AG04450 (cell line): ENCODE measurements at regions not wholly inside any gene's neighbourhood (a gene's known extent, or its start where the extent isn't known, plus 50 kb on each side); places are given as distances from the start of the nearest gene placed in this dataset.
"Not testable (repeated sequence)": the region's sequence is repeated elsewhere in the genome, so short reads cannot be mapped to it uniquely, and the experiment has no call there.

Experiments used
- CTCF ChIA-PET: fragments of 300-600, 350-600 bp; formaldehyde crosslinking; extraction: SDS; loops from one replicate; lab custom pipeline; 2022; ENCODE audit warnings: antibody characterized with exemption, inconsistent platforms; lab: Charles Lee
- POLR2A ChIA-PET: fragments of 350-600 bp; formaldehyde crosslinking; extraction: SDS; loops from one replicate; lab custom pipeline; 2021; ENCODE audit warnings: antibody characterized with exemption, inconsistent platforms; lab: Yijun Ruan, JAX
- DNase-seq: peaks from one replicate; pipeline ENCODE4 v3.0.0-alpha.2; 2011; ENCODE audit warnings: low read depth, low spot score
- H3K27ac ChIP-seq: one replicate; pipeline ENCODE4 v1.5.1; 2012; ENCODE audit warnings: low read depth, low read length, control low read depth
- H3K27me3 ChIP-seq: one replicate; pipeline ENCODE4 v1.6.0; 2012; ENCODE audit warnings: low read length; ENCODE audit not compliant: control insufficient read depth, insufficient read depth
- H3K4me3 ChIP-seq: 2 replicates; pipeline ENCODE4 v1.5.1; 2011; ENCODE audit warnings: mild to moderate bottlenecking, low read depth, low read length, control low read depth
- H3K9me3 ChIP-seq: 2 replicates; pipeline ENCODE4 v1.5.1; 2012; ENCODE audit warnings: low read length; ENCODE audit not compliant: control insufficient read depth, insufficient read depth
- TF ChIP-seq, protein P1 (sequence below): IDR thresholded peaks from 2 replicates; pipeline ENCODE4 v1.5.1; 2011; ENCODE audit warnings: low read depth, low read length, control low read depth, inconsistent platforms

DNA sequence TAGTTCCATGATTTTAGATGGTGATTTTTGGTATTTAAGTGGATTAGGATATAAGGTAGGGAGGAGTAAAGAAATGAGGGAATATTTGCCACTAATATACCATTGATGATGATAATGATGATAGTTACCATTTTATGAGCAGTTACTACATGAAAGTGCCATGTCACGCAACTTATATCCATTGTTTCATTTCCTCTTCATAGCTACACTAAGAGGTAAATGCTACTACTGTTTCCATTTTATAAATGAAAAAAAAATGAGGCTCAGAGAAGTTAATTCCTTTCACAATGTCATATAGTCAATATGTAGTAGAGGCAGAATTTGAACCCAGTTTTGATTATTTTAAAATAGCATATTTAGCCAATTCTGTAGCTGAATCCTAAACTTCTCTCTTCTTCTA lies 112.2 kb upstream of the ADRA1B start:
- DNase-seq = no peak
- CTCF ChIA-PET = interaction anchor here (2.0 kb wide), 1 partner anchor 218 kb away, joined by 4 read pairs; no protein-coding TSS in a partner anchor

DNA sequence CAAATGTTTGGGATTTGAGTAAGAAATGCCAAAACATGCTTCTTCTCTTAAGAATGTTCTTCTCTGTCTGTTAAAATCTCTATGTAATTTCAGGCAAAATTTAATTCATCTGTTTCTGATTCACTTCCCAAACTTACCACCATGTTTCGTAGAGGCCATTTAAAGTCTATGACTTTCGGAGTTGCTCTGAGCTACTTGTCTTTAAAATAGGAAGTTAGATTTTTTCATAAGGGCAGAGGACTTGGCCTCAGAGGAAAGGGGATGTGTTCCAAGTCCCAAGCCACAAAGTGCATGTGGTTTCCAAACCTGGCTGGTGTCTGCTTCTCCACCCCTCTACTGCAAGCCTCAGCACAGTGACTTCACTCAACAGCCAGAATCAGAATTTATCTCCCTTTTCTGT lies 111.3 kb upstream of the ADRA1B start:
- TF ChIP-seq, protein P1, sequence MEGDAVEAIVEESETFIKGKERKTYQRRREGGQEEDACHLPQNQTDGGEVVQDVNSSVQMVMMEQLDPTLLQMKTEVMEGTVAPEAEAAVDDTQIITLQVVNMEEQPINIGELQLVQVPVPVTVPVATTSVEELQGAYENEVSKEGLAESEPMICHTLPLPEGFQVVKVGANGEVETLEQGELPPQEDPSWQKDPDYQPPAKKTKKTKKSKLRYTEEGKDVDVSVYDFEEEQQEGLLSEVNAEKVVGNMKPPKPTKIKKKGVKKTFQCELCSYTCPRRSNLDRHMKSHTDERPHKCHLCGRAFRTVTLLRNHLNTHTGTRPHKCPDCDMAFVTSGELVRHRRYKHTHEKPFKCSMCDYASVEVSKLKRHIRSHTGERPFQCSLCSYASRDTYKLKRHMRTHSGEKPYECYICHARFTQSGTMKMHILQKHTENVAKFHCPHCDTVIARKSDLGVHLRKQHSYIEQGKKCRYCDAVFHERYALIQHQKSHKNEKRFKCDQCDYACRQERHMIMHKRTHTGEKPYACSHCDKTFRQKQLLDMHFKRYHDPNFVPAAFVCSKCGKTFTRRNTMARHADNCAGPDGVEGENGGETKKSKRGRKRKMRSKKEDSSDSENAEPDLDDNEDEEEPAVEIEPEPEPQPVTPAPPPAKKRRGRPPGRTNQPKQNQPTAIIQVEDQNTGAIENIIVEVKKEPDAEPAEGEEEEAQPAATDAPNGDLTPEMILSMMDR = no peak
- Histone ChIP-seq H3K4me3 (no peak overlapping the region), H3K9me3 (no peaks in the 10 kb centered on the region), H3K27me3 (no peaks in the 10 kb centered on the region), H3K27ac (no peak overlapping the region)
- POLR2A ChIA-PET = no interaction called here
- CTCF ChIA-PET = interaction anchor here (0.6 to 2.0 kb wide), 2 partner anchors 184 to 217 kb away, joined by 3 to 4 read pairs; no protein-coding TSS in a partner anchor
- DNase-seq = no peak

More for the DNA sequence above, 112.2 kb upstream of the ADRA1B start:
- POLR2A ChIA-PET = no interaction called here
- TF ChIP-seq, protein P1 = no peak
- H3K27me3 ChIP-seq = no peaks in the 10 kb centered on the region
- no peaks in the 10 kb centered on the region for H3K9me3 ChIP-seq
- no peak overlapping the region for H3K27ac ChIP-seq
- H3K4me3 ChIP-seq = no peak overlapping the region

DNA sequence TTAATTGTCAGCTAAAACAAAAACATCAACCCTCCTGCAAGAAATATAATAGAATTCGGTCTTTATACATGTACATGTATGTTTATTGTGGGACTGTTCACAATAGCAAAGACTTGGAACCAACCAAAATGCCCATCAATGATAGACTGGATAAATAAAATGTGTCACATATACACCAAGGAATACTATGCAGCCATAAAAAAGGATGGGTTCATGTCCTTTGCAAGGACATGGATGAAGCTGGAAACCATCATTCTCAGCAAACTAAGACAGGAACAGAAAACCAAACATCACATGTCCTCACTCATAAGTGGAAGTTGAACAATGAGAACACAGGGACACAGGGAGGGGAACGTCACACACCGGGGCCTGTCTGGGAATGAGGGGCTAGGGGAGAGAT lies 109.1 kb upstream of the ADRA1B start:
- H3K27me3 ChIP-seq, H3K27ac ChIP-seq, H3K9me3 ChIP-seq, DNase-seq, H3K4me3 ChIP-seq, CTCF ChIA-PET, POLR2A ChIA-PET: not testable (repeated sequence)

DNA sequence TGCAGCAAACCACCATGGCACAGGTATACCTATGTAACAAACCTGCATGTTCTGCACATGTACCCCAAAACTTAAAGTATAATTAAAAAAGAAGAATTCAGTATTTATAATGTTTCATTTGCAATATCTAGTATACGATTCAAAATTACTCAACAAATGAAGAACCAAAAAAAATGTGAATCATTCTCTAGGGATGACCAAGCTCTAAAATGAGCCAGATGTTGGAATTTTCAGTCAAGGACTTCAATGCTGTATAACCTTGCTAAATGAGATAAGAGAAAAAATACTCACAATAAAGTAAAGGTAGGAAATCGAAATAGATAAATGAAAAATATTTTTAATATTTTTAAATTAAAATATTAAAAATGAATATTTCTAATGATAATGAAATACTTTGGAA lies 108.7 kb upstream of the ADRA1B start:
- H3K9me3 ChIP-seq = no peaks in the 10 kb centered on the region
- TF ChIP-seq, protein P1 = no peak
- H3K27me3 ChIP-seq = peaks cover 3% of the 10 kb centered on the region
- H3K4me3 ChIP-seq = no peak overlapping the region
- no peak for DNase-seq
- ChIA-PET CTCF (no interaction called here), POLR2A (no interaction called here)
- H3K27ac ChIP-seq = no peak overlapping the region

DNA sequence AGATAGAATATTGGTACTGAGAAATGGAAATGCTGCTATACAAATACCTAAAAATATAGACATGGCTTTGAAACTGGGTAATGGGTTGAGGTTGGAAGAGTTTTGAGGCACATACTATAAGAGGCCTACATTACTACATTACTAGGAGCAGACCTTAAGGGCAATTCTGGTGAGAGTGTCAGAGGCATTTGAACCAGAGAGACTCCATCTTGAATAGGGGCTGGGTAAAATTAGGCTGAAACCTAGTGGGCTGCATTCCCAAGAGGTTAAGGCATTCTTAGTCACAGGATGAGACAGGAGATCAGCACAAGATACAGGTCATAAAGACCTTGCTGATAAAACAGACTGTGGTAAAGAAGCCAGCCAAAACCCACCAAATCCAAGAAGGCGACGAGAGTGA lies 104.6 kb upstream of the ADRA1B start:
- Histone ChIP-seq H3K9me3 (no peaks in the 10 kb centered on the region), H3K27me3 (peaks cover 3% of the 10 kb centered on the region), H3K27ac (no peak overlapping the region), H3K4me3 (no peak overlapping the region)
- ChIA-PET POLR2A (no interaction called here), CTCF (interaction anchor here (0.7 kb wide), 1 partner anchor 269 kb away, joined by 3 read pairs; no protein-coding TSS in a partner anchor)
- TF ChIP-seq, protein P1 = no peak
- no peak for DNase-seq

DNA sequence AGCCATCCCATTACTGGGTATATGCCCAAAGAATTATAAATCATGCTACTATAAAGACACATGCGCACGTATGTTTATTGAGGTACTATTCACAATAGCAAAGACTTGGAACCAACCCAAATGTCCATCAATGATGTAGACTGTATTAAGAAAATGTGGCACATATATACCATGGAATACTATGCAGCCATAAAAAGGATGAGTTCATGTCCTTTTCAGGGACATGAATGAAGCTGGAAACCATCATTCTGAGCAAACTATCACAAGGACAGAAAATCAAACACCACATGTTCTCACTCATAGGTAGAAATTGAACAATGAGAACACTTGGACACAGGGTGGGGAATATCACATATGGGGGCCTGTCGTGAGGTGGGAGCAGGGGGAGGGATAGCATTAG lies 103.5 kb upstream of the ADRA1B start:
- H3K9me3 ChIP-seq = not testable (repeated sequence)

More for the DNA sequence above, 103.5 kb upstream of the ADRA1B start:
- H3K4me3 ChIP-seq, H3K27me3 ChIP-seq, POLR2A ChIA-PET, CTCF ChIA-PET, H3K27ac ChIP-seq, DNase-seq: not testable (repeated sequence)
